HEK293 (cell line): ENCODE measurements at regions not wholly inside any gene's neighbourhood (a gene's known extent, or its start where the extent isn't known, plus 50 kb on each side); places are given as distances from the start of the nearest gene placed in this dataset.
A peak's percentile ranks its signal among the peaks of the same experiment; 100 is the strongest.

Experiments used
- CTCF ChIA-PET: fragments of 350-600 bp; formaldehyde crosslinking; extraction: SDS; loops from one replicate; lab custom pipeline; 2021; ENCODE audit warnings: antibody characterized with exemption; lab: Yijun Ruan, JAX
- POLR2A ChIA-PET: fragments of 300-600 bp; formaldehyde crosslinking; extraction: SDS; loops from one replicate; lab custom pipeline; 2020; ENCODE audit warnings: antibody characterized with exemption, inconsistent platforms; lab: Yijun Ruan, JAX
- H3K27ac ChIP-seq: fragments of 200-500 bp; sonication (Bioruptor generic); 2 replicates; pipeline ENCODE4 v1.5.1; 2014; ENCODE audit warnings: low read depth, low read length, control low read depth, inconsistent platforms; ENCODE audit errors: extremely low read depth
- H3K36me3 ChIP-seq, 2 experiments: fragments of 200-500 bp in 1 of 2; sonication (Bioruptor generic) in 1 of 2; 1 replicate in 1 of 2; 2 replicates in 1 of 2; pipeline ENCODE4 v1.5.1; 2014 to 2017; ENCODE audit warnings: inconsistent platforms in 2 of 2, low read length in 2 of 2; ENCODE audit not compliant: control insufficient read depth in 2 of 2, insufficient read depth in 1 of 2
- H3K4me1 ChIP-seq: fragments of 200-500 bp; sonication (Bioruptor generic); 2 replicates; pipeline ENCODE4 v1.5.1; 2014; ENCODE audit warnings: mild to moderate bottlenecking, low read length, inconsistent platforms; ENCODE audit not compliant: control insufficient read depth, insufficient read depth
- H3K4me3 ChIP-seq: 2 replicates; pipeline ENCODE4 v1.5.1; 2011; ENCODE audit warnings: low read depth, mild to moderate bottlenecking, control low read depth, low read length, moderate library complexity
- H3K9me3 ChIP-seq: fragments of 200-500 bp; sonication (Bioruptor generic); 2 replicates; pipeline ENCODE4 v1.5.1; 2014; ENCODE audit warnings: low read depth, low read length, inconsistent platforms; ENCODE audit not compliant: control insufficient read depth, insufficient read depth
- HOXA7 ChIP-seq: sonication (generic); formaldehyde crosslinking; IDR thresholded peaks from 2 replicates; pipeline ENCODE4 v1.8.1; 2022; ENCODE audit warnings: missing genetic modification reagents, borderline replicate concordance
- SCRT1 ChIP-seq: fragments of 450-650 bp; formaldehyde crosslinking; IDR thresholded peaks from 2 replicates; pipeline ENCODE4 v1.5.1; 2016; ENCODE audit warnings: missing biosample characterization, missing genetic modification characterization, borderline replicate concordance
- ZFHX2 ChIP-seq: fragments of 450-650 bp; formaldehyde crosslinking; conservative IDR thresholded peaks from 2 replicates; pipeline ENCODE4 v1.5.1; 2016; ENCODE audit warnings: missing biosample characterization, missing genetic modification characterization
- ZNF184 ChIP-seq: fragments of 450-650 bp; IDR thresholded peaks from 2 replicates; pipeline ENCODE4 v1.5.1; 2018; ENCODE audit warnings: missing biosample characterization, mild to moderate bottlenecking, missing genetic modification characterization
- ZNF596 ChIP-seq: fragments of 450-650 bp; IDR thresholded peaks from 2 replicates; pipeline ENCODE4 v1.5.0; 2018; ENCODE audit warnings: missing biosample characterization, mild to moderate bottlenecking, missing genetic modification characterization, moderate library complexity
- ZNF654 ChIP-seq: fragments of 450-650 bp; formaldehyde crosslinking; IDR thresholded peaks from 2 replicates; pipeline ENCODE4 v1.5.1; 2016; ENCODE audit warnings: low read depth, missing biosample characterization, missing genetic modification characterization
- ZNF664 ChIP-seq: fragments of 450-650 bp; formaldehyde crosslinking; IDR thresholded peaks from 2 replicates; pipeline ENCODE4 v1.5.1; 2016; ENCODE audit warnings: missing biosample characterization, missing genetic modification characterization
- ZNF830 ChIP-seq: fragments of 450-650 bp; IDR thresholded peaks from 2 replicates; pipeline ENCODE4 v1.5.0; 2018; ENCODE audit warnings: missing biosample characterization, missing genetic modification characterization, low read depth, mild to moderate bottlenecking, moderate library complexity
- ZXDB ChIP-seq: fragments of 450-650 bp; formaldehyde crosslinking; IDR thresholded peaks from 2 replicates; pipeline ENCODE4 v1.5.1; 2016; ENCODE audit warnings: missing biosample characterization, missing genetic modification characterization
- TF ChIP-seq, protein P1 (sequence below): fragments of 450-650 bp; formaldehyde crosslinking; IDR thresholded peaks from 2 replicates; pipeline ENCODE4 v1.5.1; 2016; ENCODE audit warnings: missing biosample characterization, missing genetic modification characterization
- TF ChIP-seq, protein P2 (sequence below): fragments of 450-650 bp; formaldehyde crosslinking; IDR thresholded peaks from 2 replicates; pipeline ENCODE4 v1.5.1; 2016; ENCODE audit warnings: missing biosample characterization, missing genetic modification characterization
- TF ChIP-seq, protein P3 (sequence below): fragments of 450-650 bp; IDR thresholded peaks from 2 replicates; pipeline ENCODE4 v1.5.1; 2018; ENCODE audit warnings: missing biosample characterization, missing genetic modification characterization
- TF ChIP-seq, protein P4 (sequence below): fragments of 450-650 bp; formaldehyde crosslinking; IDR thresholded peaks from 2 replicates; pipeline ENCODE4 v1.5.1; 2016; ENCODE audit warnings: missing biosample characterization, missing genetic modification characterization

DNA sequence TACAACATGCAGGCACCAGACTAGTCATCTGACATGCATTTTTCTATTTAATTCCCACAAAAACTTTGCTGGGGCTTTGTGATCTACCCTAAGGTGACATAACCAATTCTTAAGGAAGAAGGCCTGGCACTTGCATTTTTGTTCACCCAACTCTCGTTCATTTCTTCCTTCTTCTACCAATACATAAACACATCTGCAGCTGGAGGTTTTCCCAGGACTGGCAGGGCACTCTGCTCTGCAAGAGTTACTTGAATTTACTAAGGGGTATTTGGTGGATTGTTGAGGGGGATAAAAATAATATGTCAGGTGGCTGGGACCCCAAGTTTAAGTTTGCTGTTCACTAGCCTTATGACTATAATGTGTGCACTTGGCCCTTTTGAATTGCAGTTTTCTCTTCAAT is 111.4 kb upstream of the TRIB2 start:
- Histone ChIP-seq H3K27ac (no peak overlapping the region), H3K9me3 (no peaks in the 10 kb centered on the region), H3K4me3 (no peak overlapping the region), H3K36me3 (no peaks in the 10 kb centered on the region), H3K4me1 (peaks cover 3% of the 10 kb centered on the region; the same call in 1 of the 2 replicates)
- POLR2A ChIA-PET: no interaction called here
- CTCF ChIA-PET: interaction anchor here (0.7 to 1.2 kb wide), 3 partner anchors 8 to 147 kb away, joined by 3 to 7 read pairs (median 5); no protein-coding TSS in a partner anchor
- TF ChIP-seq ZFHX2 (tag by site-specific recombination): no peak
- TF ChIP-seq ZNF596 (tag by site-specific recombination): no peak
- TF ChIP-seq, protein P1, sequence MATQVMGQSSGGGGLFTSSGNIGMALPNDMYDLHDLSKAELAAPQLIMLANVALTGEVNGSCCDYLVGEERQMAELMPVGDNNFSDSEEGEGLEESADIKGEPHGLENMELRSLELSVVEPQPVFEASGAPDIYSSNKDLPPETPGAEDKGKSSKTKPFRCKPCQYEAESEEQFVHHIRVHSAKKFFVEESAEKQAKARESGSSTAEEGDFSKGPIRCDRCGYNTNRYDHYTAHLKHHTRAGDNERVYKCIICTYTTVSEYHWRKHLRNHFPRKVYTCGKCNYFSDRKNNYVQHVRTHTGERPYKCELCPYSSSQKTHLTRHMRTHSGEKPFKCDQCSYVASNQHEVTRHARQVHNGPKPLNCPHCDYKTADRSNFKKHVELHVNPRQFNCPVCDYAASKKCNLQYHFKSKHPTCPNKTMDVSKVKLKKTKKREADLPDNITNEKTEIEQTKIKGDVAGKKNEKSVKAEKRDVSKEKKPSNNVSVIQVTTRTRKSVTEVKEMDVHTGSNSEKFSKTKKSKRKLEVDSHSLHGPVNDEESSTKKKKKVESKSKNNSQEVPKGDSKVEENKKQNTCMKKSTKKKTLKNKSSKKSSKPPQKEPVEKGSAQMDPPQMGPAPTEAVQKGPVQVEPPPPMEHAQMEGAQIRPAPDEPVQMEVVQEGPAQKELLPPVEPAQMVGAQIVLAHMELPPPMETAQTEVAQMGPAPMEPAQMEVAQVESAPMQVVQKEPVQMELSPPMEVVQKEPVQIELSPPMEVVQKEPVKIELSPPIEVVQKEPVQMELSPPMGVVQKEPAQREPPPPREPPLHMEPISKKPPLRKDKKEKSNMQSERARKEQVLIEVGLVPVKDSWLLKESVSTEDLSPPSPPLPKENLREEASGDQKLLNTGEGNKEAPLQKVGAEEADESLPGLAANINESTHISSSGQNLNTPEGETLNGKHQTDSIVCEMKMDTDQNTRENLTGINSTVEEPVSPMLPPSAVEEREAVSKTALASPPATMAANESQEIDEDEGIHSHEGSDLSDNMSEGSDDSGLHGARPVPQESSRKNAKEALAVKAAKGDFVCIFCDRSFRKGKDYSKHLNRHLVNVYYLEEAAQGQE (tag by site-specific recombination): no peak
- TF ChIP-seq SCRT1 (tag by site-specific recombination): no peak

DNA sequence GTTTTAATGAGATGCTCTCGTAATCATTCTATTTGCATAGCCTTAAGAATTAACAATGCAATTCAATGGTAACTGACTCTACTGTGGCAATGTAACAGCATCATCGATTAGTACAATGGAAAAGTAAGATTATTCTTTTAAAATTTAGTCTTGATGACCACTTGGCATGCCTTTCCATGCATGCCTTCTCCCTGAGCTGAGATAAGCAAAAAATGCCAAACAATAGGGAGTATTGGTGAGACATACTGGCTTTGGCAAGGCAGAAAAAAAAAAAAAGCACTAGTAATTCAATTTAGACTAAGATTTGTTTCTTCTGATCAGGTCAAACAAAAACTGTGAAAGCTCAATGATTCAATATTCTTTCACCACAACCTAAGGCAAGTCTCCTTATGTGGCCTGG is 110.8 kb upstream of the TRIB2 start:
- no peak for TF ChIP-seq ZXDB (tag by site-specific recombination)
- TF ChIP-seq ZNF654 (tag by site-specific recombination): no peak
- TF ChIP-seq ZNF830: no peak
- no peak for TF ChIP-seq ZNF184 (tag by site-specific recombination)
- TF ChIP-seq ZNF664 (tag by site-specific recombination): peak; percentile 17; the same call in 1 of the 2 replicates
- TF ChIP-seq HOXA7 (CRISPR knock-in tag): no peak
- Histone ChIP-seq H3K4me3 (no peak overlapping the region), H3K4me1 (peaks cover 3% of the 10 kb centered on the region; the same call in 1 of the 2 replicates), H3K9me3 (no peaks in the 10 kb centered on the region), H3K27ac (no peak overlapping the region), H3K36me3 (no peaks in the 10 kb centered on the region)
- ChIA-PET POLR2A (no interaction called here), CTCF (interaction anchor here (0.6 to 1.2 kb wide), 4 partner anchors 9 to 57 kb away, joined by 3 to 7 read pairs (median 4); no protein-coding TSS in a partner anchor)

DNA sequence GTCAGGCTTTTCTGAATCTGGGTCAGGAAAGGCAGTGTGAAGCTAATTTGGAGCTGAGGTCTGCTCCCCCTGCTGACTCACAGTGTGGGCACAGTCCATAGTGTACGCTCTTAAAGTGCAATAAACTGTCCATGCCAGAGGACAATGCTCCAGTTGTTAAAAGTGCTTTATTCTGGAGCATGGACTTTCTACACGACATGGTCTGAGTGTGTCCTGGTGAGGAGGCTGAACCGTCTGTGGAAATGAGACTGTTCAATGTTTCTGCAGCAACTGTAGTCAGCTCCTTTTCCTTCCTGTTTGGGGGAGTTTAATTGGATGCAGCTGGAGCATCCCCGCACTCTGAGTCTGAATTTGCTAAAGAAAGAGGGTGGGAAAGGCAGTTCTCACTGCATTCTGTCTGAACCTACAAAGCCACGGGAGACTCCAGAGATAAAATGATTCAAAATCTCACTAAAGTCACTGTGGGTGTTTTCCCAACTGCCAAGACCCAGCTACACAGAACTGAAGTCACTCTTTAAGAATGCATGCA is 110.2 kb upstream of the TRIB2 start:
- H3K27ac ChIP-seq: no peak overlapping the region
- no peaks in the 10 kb centered on the region for H3K36me3 ChIP-seq
- peaks cover 3% of the 10 kb centered on the region; the same call in 1 of the 2 replicates for H3K4me1 ChIP-seq
- CTCF ChIA-PET: interaction anchor here (0.6 to 1.2 kb wide), 4 partner anchors 9 to 58 kb away, joined by 3 to 7 read pairs (median 4); no protein-coding TSS in a partner anchor
- no peak overlapping the region for H3K4me3 ChIP-seq
- POLR2A ChIA-PET: no interaction called here
- H3K9me3 ChIP-seq: no peaks in the 10 kb centered on the region
- TF ChIP-seq, protein P2, sequence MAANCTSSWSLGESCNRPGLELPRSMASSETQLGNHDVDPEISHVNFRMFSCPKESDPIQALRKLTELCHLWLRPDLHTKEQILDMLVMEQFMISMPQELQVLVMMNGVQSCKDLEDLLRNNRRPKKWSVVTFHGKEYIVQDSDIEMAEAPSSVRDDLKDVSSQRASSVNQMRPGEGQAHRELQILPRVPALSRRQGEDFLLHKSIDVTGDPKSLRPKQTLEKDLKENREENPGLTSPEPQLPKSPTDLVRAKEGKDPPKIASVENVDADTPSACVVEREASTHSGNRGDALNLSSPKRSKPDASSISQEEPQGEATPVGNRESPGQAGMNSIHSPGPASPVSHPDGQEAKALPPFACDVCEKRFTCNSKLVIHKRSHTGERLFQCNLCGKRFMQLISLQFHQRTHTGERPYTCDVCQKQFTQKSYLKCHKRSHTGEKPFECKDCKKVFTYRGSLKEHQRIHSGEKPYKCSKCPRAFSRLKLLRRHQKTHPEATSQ (tag by site-specific recombination): no peak
- TF ChIP-seq, protein P3, sequence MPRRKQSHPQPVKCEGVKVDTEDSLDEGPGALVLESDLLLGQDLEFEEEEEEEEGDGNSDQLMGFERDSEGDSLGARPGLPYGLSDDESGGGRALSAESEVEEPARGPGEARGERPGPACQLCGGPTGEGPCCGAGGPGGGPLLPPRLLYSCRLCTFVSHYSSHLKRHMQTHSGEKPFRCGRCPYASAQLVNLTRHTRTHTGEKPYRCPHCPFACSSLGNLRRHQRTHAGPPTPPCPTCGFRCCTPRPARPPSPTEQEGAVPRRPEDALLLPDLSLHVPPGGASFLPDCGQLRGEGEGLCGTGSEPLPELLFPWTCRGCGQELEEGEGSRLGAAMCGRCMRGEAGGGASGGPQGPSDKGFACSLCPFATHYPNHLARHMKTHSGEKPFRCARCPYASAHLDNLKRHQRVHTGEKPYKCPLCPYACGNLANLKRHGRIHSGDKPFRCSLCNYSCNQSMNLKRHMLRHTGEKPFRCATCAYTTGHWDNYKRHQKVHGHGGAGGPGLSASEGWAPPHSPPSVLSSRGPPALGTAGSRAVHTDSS: no peak
- TF ChIP-seq, protein P4, sequence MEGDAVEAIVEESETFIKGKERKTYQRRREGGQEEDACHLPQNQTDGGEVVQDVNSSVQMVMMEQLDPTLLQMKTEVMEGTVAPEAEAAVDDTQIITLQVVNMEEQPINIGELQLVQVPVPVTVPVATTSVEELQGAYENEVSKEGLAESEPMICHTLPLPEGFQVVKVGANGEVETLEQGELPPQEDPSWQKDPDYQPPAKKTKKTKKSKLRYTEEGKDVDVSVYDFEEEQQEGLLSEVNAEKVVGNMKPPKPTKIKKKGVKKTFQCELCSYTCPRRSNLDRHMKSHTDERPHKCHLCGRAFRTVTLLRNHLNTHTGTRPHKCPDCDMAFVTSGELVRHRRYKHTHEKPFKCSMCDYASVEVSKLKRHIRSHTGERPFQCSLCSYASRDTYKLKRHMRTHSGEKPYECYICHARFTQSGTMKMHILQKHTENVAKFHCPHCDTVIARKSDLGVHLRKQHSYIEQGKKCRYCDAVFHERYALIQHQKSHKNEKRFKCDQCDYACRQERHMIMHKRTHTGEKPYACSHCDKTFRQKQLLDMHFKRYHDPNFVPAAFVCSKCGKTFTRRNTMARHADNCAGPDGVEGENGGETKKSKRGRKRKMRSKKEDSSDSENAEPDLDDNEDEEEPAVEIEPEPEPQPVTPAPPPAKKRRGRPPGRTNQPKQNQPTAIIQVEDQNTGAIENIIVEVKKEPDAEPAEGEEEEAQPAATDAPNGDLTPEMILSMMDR (tag by site-specific recombination): peak; percentile 38
